ENCODE measurements at regions not wholly inside any gene's neighbourhood (a gene's known extent, or its start where the extent isn't known, plus 50 kb on each side); places are given as distances from the start of the nearest gene placed in this dataset.

GRCh38 chr6:167049275-167049674 is 50.1 kb downstream of the CEP43 start:
- ChIA-PET CTCF (no interaction called here), POLR2A (no interaction called here)
- Mint-ChIP-seq H3K27me3 (ENCODE audit: low read depth) (no peaks in the 10 kb centered on the region), H3K4me3 (no peak overlapping the region), H3K4me1 (peaks cover 3% of the 10 kb centered on the region), H3K9me3 (no peaks in the 10 kb centered on the region), H3K27ac (no peak overlapping the region), H3K36me3 (no peaks in the 10 kb centered on the region)
- no peak for DNase-seq (ENCODE audit: low spot score)
- no peak for ATAC-seq
- TF ChIP-seq ZNF281 (CRISPR knock-in tag; IDR thresholded peaks at IDR 0.05) (no peak), JUN (CRISPR knock-in tag; IDR thresholded peaks at IDR 0.05) (no peak), MLX (CRISPR knock-in tag; IDR thresholded peaks at IDR 0.05) (no peak), ZNF423 (CRISPR knock-in tag; IDR thresholded peaks at IDR 0.05) (no peak), USF2 (CRISPR knock-in tag; IDR thresholded peaks at IDR 0.05) (no peak), NFYB (CRISPR knock-in tag; conservative IDR thresholded peaks at IDR 0.05; ENCODE audit: low read depth) (no peak), AFF4 (CRISPR knock-in tag; IDR thresholded peaks at IDR 0.05; ENCODE audit: borderline replicate concordance) (no peak), ZNF219 (CRISPR knock-in tag; IDR thresholded peaks at IDR 0.05; ENCODE audit: borderline replicate concordance) (no peak), TEAD4 (CRISPR knock-in tag; IDR thresholded peaks at IDR 0.05) (no peak), ZSCAN18 (CRISPR knock-in tag; IDR thresholded peaks at IDR 0.05) (no peak), E2F5 (CRISPR knock-in tag; IDR thresholded peaks at IDR 0.05) (no peak), ZNF263 (CRISPR knock-in tag; IDR thresholded peaks at IDR 0.05; ENCODE audit: low read depth) (no peak), FOXP4 (CRISPR knock-in tag; IDR thresholded peaks at IDR 0.05) (no peak), ATF6 (CRISPR knock-in tag; IDR thresholded peaks at IDR 0.05) (no peak), TP53 (CRISPR knock-in tag; IDR thresholded peaks at IDR 0.05) (no peak), ESRRA (CRISPR knock-in tag; IDR thresholded peaks at IDR 0.05; ENCODE audit: borderline replicate concordance) (no peak), ARID4B (CRISPR knock-in tag; IDR thresholded peaks at IDR 0.05; ENCODE audit: borderline replicate concordance) (no peak)

Measured in WTC11 (cell line).